ENCODE measurements at regions not wholly inside any gene's neighbourhood (a gene's known extent, or its start where the extent isn't known, plus 50 kb on each side); places are given as distances from the start of the nearest gene placed in this dataset.

GRCh38 chr5:176743868-176744583 is 66.3 kb upstream of the UNC5A start:
- TF ChIP-seq CTCF (IDR thresholded peaks at IDR 0.05) (no peak), EZH2 (IDR thresholded peaks at IDR 0.05) (peak; percentile 30), EZH2phosphoT487 (IDR thresholded peaks at IDR 0.05) (no peak)
